ENCODE measurements at regions not wholly inside any gene's neighbourhood (a gene's known extent, or its start where the extent isn't known, plus 50 kb on each side); places are given as distances from the start of the nearest gene placed in this dataset.
"Not testable (repeated sequence)": the region's sequence is repeated elsewhere in the genome, so short reads cannot be mapped to it uniquely, and the experiment has no call there.

GRCh38 chr2:186182366-186182765 is 303.7 kb upstream of the ZC3H15 start:
- not testable (repeated sequence) for H4K8ac ChIP-seq (ENCODE audit: low read depth, low read length); H2AFZ ChIP-seq (ENCODE audit: insufficient read depth, low read length, poor library complexity); H4K91ac ChIP-seq (ENCODE audit: low read depth, low read length); H3K4me2 ChIP-seq (ENCODE audit: low read length); H3K27ac ChIP-seq (ENCODE audit: low read depth, low read length); H3K4ac ChIP-seq (ENCODE audit: low read depth, low read length); H3K27me3 ChIP-seq (ENCODE audit: insufficient read depth, low read length); H3K36me3 ChIP-seq (ENCODE audit: control insufficient read depth in 1 of 2, insufficient read depth in 2 of 2, low read length in 2 of 2); H4K12ac ChIP-seq (ENCODE audit: low read depth, low read length); DNase-seq; H3K79me2 ChIP-seq (ENCODE audit: control insufficient read depth, insufficient read depth, low read length, poor library complexity); H3K14ac ChIP-seq (ENCODE audit: low read length); H3K79me1 ChIP-seq (ENCODE audit: low read length); H2AK5ac ChIP-seq (ENCODE audit: low read length); H3K9me3 ChIP-seq (ENCODE audit: insufficient read depth, low read depth, low read length); H2BK120ac ChIP-seq (ENCODE audit: insufficient read depth, low read length, poor library complexity); H3K23ac ChIP-seq (ENCODE audit: low read length); H3K4me3 ChIP-seq (ENCODE audit: low read depth, low read length); H2BK5ac ChIP-seq (ENCODE audit: low read depth, low read length, poor library complexity); H3K4me1 ChIP-seq (ENCODE audit: control insufficient read depth in 1 of 2, insufficient read depth in 2 of 2, low read length in 2 of 2); H3K18ac ChIP-seq (ENCODE audit: low read length); H2BK12ac ChIP-seq (ENCODE audit: low read length); H3K9ac ChIP-seq (ENCODE audit: low read length)
- WGBS (ENCODE audit: extremely low coverage, insufficient coverage, insufficient read length), result no CpG with 5 or more reads among the region's 10 CpGs

- no peak overlapping the region for H3K4me3 ChIP-seq (ENCODE audit: low read depth, low read length)
- H3K4me1 ChIP-seq (ENCODE audit: control insufficient read depth in 1 of 2, insufficient read depth in 2 of 2, low read length in 2 of 2), result no peaks in the 10 kb centered on the region
- H2BK5ac ChIP-seq (ENCODE audit: low read depth, low read length, poor library complexity), result no peak overlapping the region
- WGBS (ENCODE audit: extremely low coverage, insufficient coverage, insufficient read length), result no CpG with 5 or more reads among the region's 3 CpGs
- no peaks in the 10 kb centered on the region for H3K79me2 ChIP-seq (ENCODE audit: control insufficient read depth, insufficient read depth, low read length, poor library complexity)
- no peak overlapping the region for H3K14ac ChIP-seq (ENCODE audit: low read length)
- no peak overlapping the region for H2BK12ac ChIP-seq (ENCODE audit: low read length)
- no peaks in the 10 kb centered on the region for H3K79me1 ChIP-seq (ENCODE audit: low read length)
- H3K4me2 ChIP-seq (ENCODE audit: low read length), result no peak overlapping the region
- no peak overlapping the region for H2AFZ ChIP-seq (ENCODE audit: insufficient read depth, low read length, poor library complexity)
- no peak overlapping the region for H4K8ac ChIP-seq (ENCODE audit: low read depth, low read length)
- DNase-seq, result no peak
- no peak overlapping the region for H4K91ac ChIP-seq (ENCODE audit: low read depth, low read length)
- no peak overlapping the region for H3K9ac ChIP-seq (ENCODE audit: low read length)
- no peak overlapping the region for H3K4ac ChIP-seq (ENCODE audit: low read depth, low read length)
- no peak overlapping the region for H3K23ac ChIP-seq (ENCODE audit: low read length)
- no peak overlapping the region for H4K12ac ChIP-seq (ENCODE audit: low read depth, low read length)
- no peaks in the 10 kb centered on the region for H3K9me3 ChIP-seq (ENCODE audit: insufficient read depth, low read depth, low read length)
- no peak overlapping the region for H2BK120ac ChIP-seq (ENCODE audit: insufficient read depth, low read length, poor library complexity)
- H3K27ac ChIP-seq (ENCODE audit: low read depth, low read length), result no peak overlapping the region
- H2AK5ac ChIP-seq (ENCODE audit: low read length), result no peak overlapping the region
- H3K27me3 ChIP-seq (ENCODE audit: insufficient read depth, low read length), result no peaks in the 10 kb centered on the region
- H3K18ac ChIP-seq (ENCODE audit: low read length), result no peak overlapping the region
- H3K36me3 ChIP-seq (ENCODE audit: control insufficient read depth in 1 of 2, insufficient read depth in 2 of 2, low read length in 2 of 2), result no peaks in the 10 kb centered on the region
Measured at GRCh38 chr2:186183406-186183805, 302.7 kb upstream of the ZC3H15 start.

GRCh38 chr2:186187854-186188253 is 298.2 kb upstream of the ZC3H15 start:
- Histone ChIP-seq H3K23ac (ENCODE audit: low read length) (no peak overlapping the region), H2BK5ac (ENCODE audit: low read depth, low read length, poor library complexity) (no peak overlapping the region), H3K36me3 (ENCODE audit: control insufficient read depth in 1 of 2, insufficient read depth in 2 of 2, low read length in 2 of 2) (no peaks in the 10 kb centered on the region)

GRCh38 chr2:186189816-186190215 is 296.2 kb upstream of the ZC3H15 start:
- Histone ChIP-seq H2AFZ (ENCODE audit: insufficient read depth, low read length, poor library complexity) (no peak overlapping the region), H2BK5ac (ENCODE audit: low read depth, low read length, poor library complexity) (no peak overlapping the region), H3K79me1 (ENCODE audit: low read length) (no peaks in the 10 kb centered on the region), H3K23ac (ENCODE audit: low read length) (no peak overlapping the region), H3K79me2 (ENCODE audit: control insufficient read depth, insufficient read depth, low read length, poor library complexity) (no peaks in the 10 kb centered on the region), H3K4me3 (ENCODE audit: low read depth, low read length) (no peak overlapping the region), H3K18ac (ENCODE audit: low read length) (no peak overlapping the region), H2BK120ac (ENCODE audit: insufficient read depth, low read length, poor library complexity) (no peak overlapping the region), H3K4ac (ENCODE audit: low read depth, low read length) (no peak overlapping the region), H3K14ac (ENCODE audit: low read length) (no peak overlapping the region), H4K12ac (ENCODE audit: low read depth, low read length) (no peak overlapping the region), H4K8ac (ENCODE audit: low read depth, low read length) (no peak overlapping the region), H3K36me3 (ENCODE audit: control insufficient read depth in 1 of 2, insufficient read depth in 2 of 2, low read length in 2 of 2) (no peaks in the 10 kb centered on the region), H4K91ac (ENCODE audit: low read depth, low read length) (no peak overlapping the region), H3K27ac (ENCODE audit: low read depth, low read length) (no peak overlapping the region), H2BK12ac (ENCODE audit: low read length) (no peak overlapping the region), H3K4me2 (ENCODE audit: low read length) (no peak overlapping the region), H3K9ac (ENCODE audit: low read length) (no peak overlapping the region), H3K27me3 (ENCODE audit: insufficient read depth, low read length) (no peaks in the 10 kb centered on the region), H3K9me3 (ENCODE audit: insufficient read depth, low read depth, low read length) (no peaks in the 10 kb centered on the region), H3K4me1 (ENCODE audit: control insufficient read depth in 1 of 2, insufficient read depth in 2 of 2, low read length in 2 of 2) (no peaks in the 10 kb centered on the region), H2AK5ac (ENCODE audit: low read length) (no peak overlapping the region)
- no peak for DNase-seq

More at GRCh38 chr2:186187854-186188253, 298.2 kb upstream of the ZC3H15 start:
- no peak overlapping the region for H3K4ac ChIP-seq (ENCODE audit: low read depth, low read length)
- H3K9me3 ChIP-seq (ENCODE audit: insufficient read depth, low read depth, low read length), result no peaks in the 10 kb centered on the region
- H3K9ac ChIP-seq (ENCODE audit: low read length), result no peak overlapping the region
- H3K14ac ChIP-seq (ENCODE audit: low read length), result no peak overlapping the region
- no peak overlapping the region for H3K18ac ChIP-seq (ENCODE audit: low read length)
- H3K4me2 ChIP-seq (ENCODE audit: low read length), result no peak overlapping the region
- no peak overlapping the region for H2BK12ac ChIP-seq (ENCODE audit: low read length)
- H2BK120ac ChIP-seq (ENCODE audit: insufficient read depth, low read length, poor library complexity), result no peak overlapping the region
- no peak overlapping the region for H4K91ac ChIP-seq (ENCODE audit: low read depth, low read length)
- no peaks in the 10 kb centered on the region for H3K79me2 ChIP-seq (ENCODE audit: control insufficient read depth, insufficient read depth, low read length, poor library complexity)
- H3K4me1 ChIP-seq (ENCODE audit: control insufficient read depth in 1 of 2, insufficient read depth in 2 of 2, low read length in 2 of 2), result no peaks in the 10 kb centered on the region
- no peak overlapping the region for H2AFZ ChIP-seq (ENCODE audit: insufficient read depth, low read length, poor library complexity)
- no peaks in the 10 kb centered on the region for H3K27me3 ChIP-seq (ENCODE audit: insufficient read depth, low read length)
- no peak overlapping the region for H4K8ac ChIP-seq (ENCODE audit: low read depth, low read length)
- H4K12ac ChIP-seq (ENCODE audit: low read depth, low read length), result no peak overlapping the region
- H2AK5ac ChIP-seq (ENCODE audit: low read length), result no peak overlapping the region
- H3K79me1 ChIP-seq (ENCODE audit: low read length), result no peaks in the 10 kb centered on the region
- DNase-seq, result no peak
- H3K4me3 ChIP-seq (ENCODE audit: low read depth, low read length), result no peak overlapping the region
- no peak overlapping the region for H3K27ac ChIP-seq (ENCODE audit: low read depth, low read length)

- Histone ChIP-seq H3K9me3 (ENCODE audit: insufficient read depth, low read depth, low read length) (no peaks in the 10 kb centered on the region), H4K12ac (ENCODE audit: low read depth, low read length) (no peak overlapping the region), H2AFZ (ENCODE audit: insufficient read depth, low read length, poor library complexity) (no peak overlapping the region), H3K79me1 (ENCODE audit: low read length) (no peaks in the 10 kb centered on the region), H2BK12ac (ENCODE audit: low read length) (no peak overlapping the region), H3K14ac (ENCODE audit: low read length) (no peak overlapping the region), H2BK120ac (ENCODE audit: insufficient read depth, low read length, poor library complexity) (no peak overlapping the region), H3K79me2 (ENCODE audit: control insufficient read depth, insufficient read depth, low read length, poor library complexity) (no peaks in the 10 kb centered on the region), H3K4me1 (ENCODE audit: control insufficient read depth in 1 of 2, insufficient read depth in 2 of 2, low read length in 2 of 2) (no peaks in the 10 kb centered on the region), H3K23ac (ENCODE audit: low read length) (no peak overlapping the region), H3K36me3 (ENCODE audit: control insufficient read depth in 1 of 2, insufficient read depth in 2 of 2, low read length in 2 of 2) (no peaks in the 10 kb centered on the region), H3K4ac (ENCODE audit: low read depth, low read length) (no peak overlapping the region), H2AK5ac (ENCODE audit: low read length) (no peak overlapping the region), H4K91ac (ENCODE audit: low read depth, low read length) (no peak overlapping the region), H3K4me3 (ENCODE audit: low read depth, low read length) (no peak overlapping the region), H3K4me2 (ENCODE audit: low read length) (no peak overlapping the region), H2BK5ac (ENCODE audit: low read depth, low read length, poor library complexity) (no peak overlapping the region), H4K8ac (ENCODE audit: low read depth, low read length) (no peak overlapping the region), H3K18ac (ENCODE audit: low read length) (no peak overlapping the region), H3K9ac (ENCODE audit: low read length) (no peak overlapping the region), H3K27ac (ENCODE audit: low read depth, low read length) (no peak overlapping the region), H3K27me3 (ENCODE audit: insufficient read depth, low read length) (no peaks in the 10 kb centered on the region)
- WGBS (ENCODE audit: extremely low coverage, insufficient coverage, insufficient read length), result no CpG with 5 or more reads among the region's 3 CpGs
- no peak for DNase-seq
Measured at GRCh38 chr2:186195696-186196095, 290.4 kb upstream of the ZC3H15 start.
